ENCODE measurements at regions not wholly inside any gene's neighbourhood (a gene's known extent, or its start where the extent isn't known, plus 50 kb on each side); places are given as distances from the start of the nearest gene placed in this dataset.
"Not testable (repeated sequence)": the region's sequence is repeated elsewhere in the genome, so short reads cannot be mapped to it uniquely, and the experiment has no call there.

DNA sequence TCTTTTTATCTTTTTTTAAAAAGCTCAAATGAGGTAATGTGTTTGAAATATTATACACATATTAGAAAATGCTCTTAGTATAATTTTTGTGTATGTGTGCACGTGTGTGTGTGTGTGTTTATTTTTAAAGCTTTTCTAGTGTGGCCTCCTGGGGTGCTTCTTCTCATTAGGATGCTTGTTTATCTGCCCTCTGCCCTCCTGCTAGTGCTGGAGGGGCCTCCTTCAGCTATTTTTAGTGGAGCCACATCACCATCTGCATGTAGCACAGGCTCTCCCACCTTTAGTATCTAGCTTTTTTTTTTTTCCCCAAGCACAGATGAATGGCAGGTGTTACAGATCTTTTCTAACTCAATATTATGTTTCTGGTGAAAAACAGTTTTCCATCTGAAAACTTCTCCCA is 155.7 kb upstream of the TMEM229A start:
- no peaks in the 10 kb centered on the region for H3K9me3 ChIP-seq (ENCODE audit: control insufficient read depth, insufficient read depth, low read length)
- DNase-seq (ENCODE audit: low read depth, low spot score) = no peak
- no peaks in the 10 kb centered on the region for H3K27me3 ChIP-seq (ENCODE audit: control insufficient read depth, insufficient read depth, low read length)
- H3K4me3 ChIP-seq (ENCODE audit: low read depth, low read length) = no peak overlapping the region
- POLR2A ChIA-PET = no interaction called here
- H3K27ac ChIP-seq (ENCODE audit: low read depth, low read length) = no peak overlapping the region
- CTCF ChIA-PET = interaction anchor here (0.5 to 3.2 kb wide), 3 partner anchors 18 to 671 kb away, joined by 3 to 8 read pairs (median 3); no protein-coding TSS in a partner anchor
- TF ChIP-seq, protein P1, sequence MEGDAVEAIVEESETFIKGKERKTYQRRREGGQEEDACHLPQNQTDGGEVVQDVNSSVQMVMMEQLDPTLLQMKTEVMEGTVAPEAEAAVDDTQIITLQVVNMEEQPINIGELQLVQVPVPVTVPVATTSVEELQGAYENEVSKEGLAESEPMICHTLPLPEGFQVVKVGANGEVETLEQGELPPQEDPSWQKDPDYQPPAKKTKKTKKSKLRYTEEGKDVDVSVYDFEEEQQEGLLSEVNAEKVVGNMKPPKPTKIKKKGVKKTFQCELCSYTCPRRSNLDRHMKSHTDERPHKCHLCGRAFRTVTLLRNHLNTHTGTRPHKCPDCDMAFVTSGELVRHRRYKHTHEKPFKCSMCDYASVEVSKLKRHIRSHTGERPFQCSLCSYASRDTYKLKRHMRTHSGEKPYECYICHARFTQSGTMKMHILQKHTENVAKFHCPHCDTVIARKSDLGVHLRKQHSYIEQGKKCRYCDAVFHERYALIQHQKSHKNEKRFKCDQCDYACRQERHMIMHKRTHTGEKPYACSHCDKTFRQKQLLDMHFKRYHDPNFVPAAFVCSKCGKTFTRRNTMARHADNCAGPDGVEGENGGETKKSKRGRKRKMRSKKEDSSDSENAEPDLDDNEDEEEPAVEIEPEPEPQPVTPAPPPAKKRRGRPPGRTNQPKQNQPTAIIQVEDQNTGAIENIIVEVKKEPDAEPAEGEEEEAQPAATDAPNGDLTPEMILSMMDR (IDR thresholded peaks at IDR 0.05; ENCODE audit: low read depth, low read length) = no peak

- H3K4me3 ChIP-seq (ENCODE audit: low read depth, low read length) = no peak overlapping the region
- TF ChIP-seq, protein P1 (IDR thresholded peaks at IDR 0.05; ENCODE audit: low read depth, low read length) = no peak
- no peak overlapping the region for H3K27ac ChIP-seq (ENCODE audit: low read depth, low read length)
- no peaks in the 10 kb centered on the region for H3K9me3 ChIP-seq (ENCODE audit: control insufficient read depth, insufficient read depth, low read length)
- no peaks in the 10 kb centered on the region for H3K27me3 ChIP-seq (ENCODE audit: control insufficient read depth, insufficient read depth, low read length)
- POLR2A ChIA-PET = no interaction called here
- CTCF ChIA-PET = interaction anchor here (0.8 to 3.2 kb wide), 2 partner anchors 17 to 597 kb away, joined by 3 to 8 read pairs; no protein-coding TSS in a partner anchor
- DNase-seq (ENCODE audit: low read depth, low spot score) = no peak
Observed at GRCh38 chr7:124187962-124188361, 155.1 kb upstream of the TMEM229A start.

DNA sequence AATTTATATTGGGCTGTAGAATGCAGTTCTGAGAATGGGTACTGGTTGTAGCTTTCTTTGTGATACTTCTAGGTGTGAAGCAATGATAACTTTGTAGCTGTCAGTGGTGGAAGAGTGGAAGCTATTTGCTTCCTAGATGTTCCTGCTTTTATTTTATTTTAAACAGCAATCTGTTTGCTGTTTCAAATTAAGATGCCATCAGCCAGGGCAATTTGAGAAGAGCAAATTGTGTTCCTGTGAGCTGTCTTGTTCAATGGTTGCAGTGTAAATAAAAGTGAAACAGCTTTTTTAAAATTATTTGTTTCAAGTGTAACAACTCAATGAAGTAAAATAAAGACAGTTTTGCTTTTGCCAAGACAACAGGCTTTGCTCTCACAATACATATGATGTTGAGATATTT is 150.8 kb upstream of the TMEM229A start:
- no peaks in the 10 kb centered on the region for H3K9me3 ChIP-seq (ENCODE audit: control insufficient read depth, insufficient read depth, low read length)
- no peaks in the 10 kb centered on the region for H3K27me3 ChIP-seq (ENCODE audit: control insufficient read depth, insufficient read depth, low read length)
- DNase-seq (ENCODE audit: low read depth, low spot score) = no peak
- CTCF ChIA-PET = interaction anchor here (0.6 to 1.3 kb wide), 4 partner anchors 13 to 200 kb away, joined by 3 to 4 read pairs (median 3); no protein-coding TSS in a partner anchor
- TF ChIP-seq, protein P1 (IDR thresholded peaks at IDR 0.05; ENCODE audit: low read depth, low read length) = no peak
- H3K27ac ChIP-seq (ENCODE audit: low read depth, low read length) = no peak overlapping the region
- POLR2A ChIA-PET = no interaction called here
- H3K4me3 ChIP-seq (ENCODE audit: low read depth, low read length) = no peak overlapping the region

- Histone ChIP-seq H3K27ac (ENCODE audit: low read depth, low read length) (no peak overlapping the region), H3K27me3 (ENCODE audit: control insufficient read depth, insufficient read depth, low read length) (no peaks in the 10 kb centered on the region), H3K4me3 (ENCODE audit: low read depth, low read length) (no peak overlapping the region), H3K9me3 (ENCODE audit: control insufficient read depth, insufficient read depth, low read length) (no peaks in the 10 kb centered on the region)
- POLR2A ChIA-PET = no interaction called here
- TF ChIP-seq, protein P1 (IDR thresholded peaks at IDR 0.05; ENCODE audit: low read depth, low read length) = no peak
- CTCF ChIA-PET = interaction anchor here (0.9 to 1.4 kb wide), 4 partner anchors 9 to 606 kb away, joined by 3 to 7 read pairs (median 4); no protein-coding TSS in a partner anchor
- DNase-seq (ENCODE audit: low read depth, low spot score) = no peak
Observed at GRCh38 chr7:124179641-124180040, 146.8 kb upstream of the TMEM229A start.

GRCh38 chr7:124177891-124178290 is 145.0 kb upstream of the TMEM229A start:
- H3K27me3 ChIP-seq (ENCODE audit: control insufficient read depth, insufficient read depth, low read length) = no peaks in the 10 kb centered on the region
- CTCF ChIA-PET = interaction anchor here (1.0 kb wide), 1 partner anchor 588 kb away, joined by 4 read pairs; no protein-coding TSS in a partner anchor
- no peak for DNase-seq (ENCODE audit: low read depth, low spot score)
- no peaks in the 10 kb centered on the region for H3K9me3 ChIP-seq (ENCODE audit: control insufficient read depth, insufficient read depth, low read length)
- POLR2A ChIA-PET = no interaction called here
- TF ChIP-seq, protein P1 (IDR thresholded peaks at IDR 0.05; ENCODE audit: low read depth, low read length) = no peak
- H3K27ac ChIP-seq (ENCODE audit: low read depth, low read length) = no peak overlapping the region
- H3K4me3 ChIP-seq (ENCODE audit: low read depth, low read length) = no peak overlapping the region

- H3K27me3 ChIP-seq (ENCODE audit: control insufficient read depth, insufficient read depth, low read length); DNase-seq (ENCODE audit: low read depth, low spot score); POLR2A ChIA-PET; H3K27ac ChIP-seq (ENCODE audit: low read depth, low read length); H3K9me3 ChIP-seq (ENCODE audit: control insufficient read depth, insufficient read depth, low read length); H3K4me3 ChIP-seq (ENCODE audit: low read depth, low read length): not testable (repeated sequence)
- CTCF ChIA-PET = interaction anchor here (1.2 to 4.4 kb wide), 12 partner anchors 9 to 684 kb away, joined by 3 to 100 read pairs (median 8); partner anchors contain the start of gene GPR37
Observed at GRCh38 chr7:124171812-124172211, 138.9 kb upstream of the TMEM229A start.

All from AG04450 (cell line).